ENCODE measurements at regions not wholly inside any gene's neighbourhood (a gene's known extent, or its start where the extent isn't known, plus 50 kb on each side); places are given as distances from the start of the nearest gene placed in this dataset.

- ChIA-PET CTCF (no interaction called here), POLR2A (no interaction called here), RAD21 (ENCODE audit: low non-redundant PET in 1 of 2, low total read pairs in 2 of 2, uncharacterized antibody in 2 of 2, unreplicated experiment in 2 of 2) (no interaction called here)
- Histone ChIP-seq H3K9me2 (ENCODE audit: insufficient read depth) (no peaks in the 10 kb centered on the region), H3K9ac (ENCODE audit: low read length) (no peak overlapping the region), H3K27ac (ENCODE audit: low read depth, low read length) (no peak overlapping the region), H3K4me2 (ENCODE audit: low read length) (no peak overlapping the region), H3K36me3 (ENCODE audit: control insufficient read depth in 1 of 2, insufficient read depth in 2 of 2, low read length in 2 of 2) (no peaks in the 10 kb centered on the region), H2AFZ (ENCODE audit: low read depth, low read length, poor library complexity, severe bottlenecking) (no peak overlapping the region), H3K4me3 (replicated peaks in 1 of 2; ENCODE audit: low read depth in 1 of 2, low read length in 2 of 2) (no peak overlapping the region), H3K27me3 (ENCODE audit: insufficient read depth, low read length) (0 out of 2 replicates have a peak, but pooled peaks cover 11% of the 10 kb centered on the region), H3K4me1 (ENCODE audit: control insufficient read depth in 1 of 2, insufficient read depth in 2 of 2, low read length in 2 of 2) (no peaks in the 10 kb centered on the region), H4K20me1 (ENCODE audit: insufficient read depth) (no peaks in the 10 kb centered on the region; the same call in 1 of the 2 replicates), H3K9me3 (ENCODE audit: control insufficient read depth in 1 of 2, insufficient read depth in 1 of 2, low read depth in 1 of 2, low read length in 2 of 2) (no peaks in the 10 kb centered on the region; a peak in 1 of 4 replicates), H3K79me2 (ENCODE audit: insufficient read depth, low read length) (no peaks in the 10 kb centered on the region)
- DNase-seq (ENCODE audit: low read depth, low spot score) (no peak), ATAC-seq (no peak)
- TF ChIP-seq CEBPB (IDR thresholded peaks at IDR 0.05; ENCODE audit: low read depth) (no peak), ZBTB33 (IDR thresholded peaks at IDR 0.05; ENCODE audit: extremely low read depth, insufficient replicate concordance, low read length) (no peak)
- intact Hi-C loops (cut with micrococcal nuclease): no loop called here
- no TSS peak for BruUV-seq (replicated peaks)
Measured at GRCh38 chr13:91196958-91197357, 150.5 kb upstream of the MIR17HG start.

- no peaks in the 10 kb centered on the region; the same call in 1 of the 2 replicates for H4K20me1 ChIP-seq (ENCODE audit: insufficient read depth)
- RAD21 ChIA-PET (ENCODE audit: low non-redundant PET in 1 of 2, low total read pairs in 2 of 2, uncharacterized antibody in 2 of 2, unreplicated experiment in 2 of 2): no interaction called here
- DNase-seq (ENCODE audit: low read depth, low spot score) (no peak), ATAC-seq (no peak)
- no peaks in the 10 kb centered on the region for H3K9me3 ChIP-seq (ENCODE audit: control insufficient read depth in 1 of 2, insufficient read depth in 1 of 2, low read depth in 1 of 2, low read length in 2 of 2)
- H3K27ac ChIP-seq (ENCODE audit: low read depth, low read length): no peak overlapping the region
- no peak overlapping the region for H3K4me3 ChIP-seq (replicated peaks in 1 of 2; ENCODE audit: low read depth in 1 of 2, low read length in 2 of 2)
- H3K9ac ChIP-seq (ENCODE audit: low read length): no peak overlapping the region
- CTCF ChIA-PET: no interaction called here
- no TSS peak for BruUV-seq (replicated peaks)
- no peak overlapping the region for H2AFZ ChIP-seq (ENCODE audit: low read depth, low read length, poor library complexity, severe bottlenecking)
- peaks cover 11% of the 10 kb centered on the region; the same call in 1 of the 2 replicates for H3K27me3 ChIP-seq (ENCODE audit: insufficient read depth, low read length)
- intact Hi-C loops (cut with micrococcal nuclease): no loop called here
- no peaks in the 10 kb centered on the region for H3K79me2 ChIP-seq (ENCODE audit: insufficient read depth, low read length)
- no peak for TF ChIP-seq ATF3 (IDR thresholded peaks at IDR 0.05)
- no peak for TF ChIP-seq POLR2A (IDR thresholded peaks at IDR 0.05; ENCODE audit: borderline replicate concordance, extremely low read depth, insufficient read depth, insufficient read length)
- TF ChIP-seq CTCF (IDR thresholded peaks at IDR 0.05 in 2 of 3, conservative IDR thresholded peaks at IDR 0.05 in 1 of 3; ENCODE audit: borderline replicate concordance in 1 of 3, insufficient read depth in 1 of 3, low read depth in 2 of 3, low read length in 2 of 3): no peak
- TF ChIP-seq CBX3 (IDR thresholded peaks at IDR 0.05; ENCODE audit: low read depth): no peak
- TF ChIP-seq YY1 (IDR thresholded peaks at IDR 0.05; ENCODE audit: extremely low read depth, insufficient replicate concordance, low read depth, low read length): no peak
- TF ChIP-seq CEBPB (IDR thresholded peaks at IDR 0.05; ENCODE audit: low read depth): no peak
- no peak for TF ChIP-seq SRF (IDR thresholded peaks at IDR 0.05; ENCODE audit: low read depth)
- TF ChIP-seq EZH2 (IDR thresholded peaks at IDR 0.05): no peak
- POLR2A ChIA-PET: no interaction called here
- no peaks in the 10 kb centered on the region for H3K4me1 ChIP-seq (ENCODE audit: control insufficient read depth in 1 of 2, insufficient read depth in 2 of 2, low read length in 2 of 2)
- no peak overlapping the region for H3K4me2 ChIP-seq (ENCODE audit: low read length)
- no peaks in the 10 kb centered on the region for H3K36me3 ChIP-seq (ENCODE audit: control insufficient read depth in 1 of 2, insufficient read depth in 2 of 2, low read length in 2 of 2)
- H3K9me2 ChIP-seq (ENCODE audit: insufficient read depth): no peaks in the 10 kb centered on the region
Measured at GRCh38 chr13:91199866-91200265, 147.6 kb upstream of the MIR17HG start.

All from HCT116 (cell line).